Activated CD4-positive, CD25-positive, alpha-beta regulatory T cell treated with anti-CD3 and anti-CD28 coated beads, Interleukin-2, amount 50 U/mL, for 16 hours (primary cell): ENCODE measurements at regions not wholly inside any gene's neighbourhood (a gene's known extent, or its start where the extent isn't known, plus 50 kb on each side); places are given as distances from the start of the nearest gene placed in this dataset.

Experiments used
- DNase-seq: peaks from one replicate; pipeline ENCODE4 v3.0.0-alpha.2; 2020; ENCODE audit warnings: low read depth, low spot score

DNA sequence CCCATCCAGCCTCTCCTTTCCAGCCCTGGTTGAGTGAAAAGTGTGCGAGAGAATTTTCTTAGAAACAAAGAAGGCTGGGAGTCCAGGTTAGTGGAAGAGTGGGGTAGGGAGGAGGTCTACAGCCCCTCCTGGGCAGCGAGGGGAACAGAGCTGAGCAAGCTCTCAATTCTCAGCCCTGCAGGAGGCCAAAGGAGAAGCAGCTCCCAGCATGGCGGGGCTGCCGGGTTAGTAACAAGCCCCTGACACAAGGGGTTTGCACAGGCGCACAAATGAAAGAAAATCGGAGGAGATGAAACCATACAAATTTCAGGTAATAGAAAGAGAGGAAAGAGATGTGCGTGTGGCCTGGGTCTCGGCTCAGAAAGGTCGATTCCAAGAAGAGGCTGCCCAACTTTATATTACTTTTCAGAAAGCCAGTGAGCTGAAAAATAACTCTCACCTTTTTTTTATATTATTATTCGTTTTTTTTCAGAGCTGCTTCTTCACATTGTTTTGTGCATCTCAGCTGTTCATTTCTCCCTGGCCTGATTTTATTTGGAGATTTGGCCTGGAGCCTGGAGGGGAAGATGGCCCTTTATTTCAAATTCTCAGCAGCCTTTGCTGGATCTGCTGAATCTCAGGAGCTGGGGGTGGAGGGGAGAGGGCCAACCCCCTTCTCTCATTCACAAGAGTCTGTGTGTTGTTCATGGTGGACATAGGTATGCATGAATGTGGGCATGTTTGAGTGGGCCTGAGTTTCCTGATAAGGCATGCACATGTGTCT is 583.2 kb downstream of the BUD13 start:
- DNase-seq: no peak

- no peak for DNase-seq
These were observed 584.4 kb downstream of the BUD13 start for GRCh38 chr11:116188350-116188749.

- DNase-seq: no peak
These were observed 585.8 kb downstream of the BUD13 start for GRCh38 chr11:116187026-116187425.

DNA sequence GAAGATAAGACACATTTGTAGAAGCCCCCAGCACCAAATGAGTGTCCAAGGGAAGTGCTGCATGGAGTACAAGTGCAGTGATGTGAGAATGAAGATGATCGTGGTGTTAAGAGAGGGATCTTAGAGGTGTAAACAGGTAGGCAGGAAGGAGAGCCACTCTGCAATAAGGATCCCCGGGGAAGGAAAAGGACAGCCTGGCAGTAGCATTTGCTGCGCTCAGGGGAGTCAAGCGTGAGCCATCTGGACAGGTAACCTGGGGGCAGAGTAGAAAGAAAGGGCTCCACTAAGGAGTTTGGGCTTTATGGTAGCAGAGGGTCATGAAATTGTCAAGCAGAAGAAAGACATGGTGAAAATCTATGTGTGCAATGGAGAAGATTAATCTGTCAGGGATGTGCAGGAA is 587.2 kb downstream of the BUD13 start:
- DNase-seq: no peak

GRCh38 chr11:116184763-116185162 is 588.0 kb downstream of the BUD13 start:
- DNase-seq: no peak

DNA sequence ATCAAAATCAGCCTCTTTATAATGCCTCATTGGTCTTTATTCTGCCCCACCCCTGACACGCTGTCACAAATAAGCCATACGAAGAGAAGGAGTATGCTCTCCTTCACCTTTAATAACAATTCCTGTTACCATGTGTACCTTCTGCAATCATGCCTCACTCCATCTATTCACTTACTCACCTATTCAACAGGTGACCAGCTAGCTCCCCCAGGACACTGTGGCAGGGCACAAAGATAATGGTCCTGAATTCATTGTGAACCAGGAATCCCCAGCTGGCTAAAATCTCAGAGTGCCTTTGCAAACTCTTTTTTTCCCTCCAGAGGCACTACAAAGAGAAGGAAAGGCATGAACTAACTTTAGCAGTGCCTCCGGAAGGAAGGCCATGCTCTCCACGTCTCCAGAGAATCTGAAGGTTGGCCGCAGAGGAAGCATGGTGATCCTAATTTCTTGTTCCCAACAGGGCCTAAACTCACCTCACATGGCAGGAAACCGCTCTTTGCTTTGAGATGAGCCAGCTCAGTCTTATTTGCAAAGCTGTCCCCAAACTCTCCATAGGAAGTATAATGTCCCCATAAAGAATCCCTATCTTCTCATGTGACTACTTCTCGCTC is 590.3 kb downstream of the BUD13 start:
- DNase-seq: no peak

GRCh38 chr11:116180806-116181600 is 591.8 kb downstream of the BUD13 start:
- DNase-seq: no peak

DNA sequence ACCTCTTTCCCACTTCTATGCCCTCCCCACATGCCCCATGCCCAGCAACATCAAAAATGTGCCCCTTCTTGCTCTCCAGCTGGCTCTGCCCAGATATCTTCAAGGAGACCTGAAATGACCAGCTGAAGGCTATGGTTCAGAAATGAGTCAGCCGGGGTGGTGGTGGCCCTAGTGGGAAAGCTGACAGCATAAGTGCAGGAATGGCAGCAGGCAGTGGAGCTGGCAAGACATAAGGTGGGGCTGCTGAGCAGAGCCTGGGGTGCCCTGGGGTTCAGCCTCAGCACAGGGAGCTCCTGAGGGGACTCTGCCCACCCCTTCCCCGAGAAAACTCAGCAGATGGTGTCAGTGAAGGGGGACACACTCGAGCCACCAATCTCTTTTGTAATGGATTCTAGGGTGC is 593.4 kb downstream of the BUD13 start:
- no peak for DNase-seq

GRCh38 chr11:116177521-116178210 is 595.1 kb downstream of the BUD13 start:
- no peak for DNase-seq

DNA sequence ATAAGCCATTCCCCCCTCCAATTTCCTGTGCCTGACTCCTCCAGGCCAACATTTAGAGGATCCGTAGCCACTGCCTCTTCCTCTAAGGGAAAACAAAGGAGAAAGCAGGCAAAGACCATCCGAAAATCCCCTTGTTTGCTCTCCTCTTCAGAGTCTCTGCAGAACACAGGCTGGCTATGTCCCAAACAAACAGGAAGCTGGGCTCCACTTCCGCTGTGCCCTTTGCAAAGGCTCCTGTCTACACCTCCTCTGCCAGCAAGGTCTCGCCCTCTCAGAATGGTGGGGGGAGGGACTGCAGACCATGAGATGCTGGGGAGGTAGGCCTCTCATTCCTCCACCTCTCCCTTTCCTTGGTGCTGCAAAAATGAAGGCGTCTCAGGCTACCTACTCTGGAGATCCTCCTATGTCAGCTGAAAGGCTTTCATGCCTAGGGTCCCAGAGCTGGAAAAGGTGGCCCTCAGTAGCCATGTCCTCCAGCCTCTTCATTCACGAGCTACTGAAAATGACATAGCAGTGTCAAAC is 596.2 kb downstream of the BUD13 start:
- DNase-seq: no peak

DNA sequence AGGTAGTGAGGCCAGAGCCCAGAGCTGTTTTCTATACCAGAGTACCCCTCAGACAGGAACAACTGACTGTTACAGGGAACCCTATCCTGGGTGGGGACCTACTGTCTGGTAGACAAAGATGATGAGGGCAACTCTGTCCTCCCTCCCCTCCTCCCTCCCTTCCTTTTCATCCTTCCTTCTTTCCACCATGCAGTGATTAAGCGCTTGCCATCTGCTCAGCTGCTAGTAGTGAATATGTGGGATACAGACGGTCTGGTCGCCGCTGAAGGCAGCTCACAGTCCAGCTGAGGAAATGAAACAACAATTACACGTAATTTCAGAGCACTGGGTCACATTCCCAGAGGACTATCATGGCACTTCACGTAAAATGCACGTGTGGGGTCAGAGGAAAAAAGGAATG is 597.1 kb downstream of the BUD13 start:
- no peak for DNase-seq

- no peak for DNase-seq
These were observed 598.6 kb downstream of the BUD13 start for GRCh38 chr11:116173941-116174911.

DNA sequence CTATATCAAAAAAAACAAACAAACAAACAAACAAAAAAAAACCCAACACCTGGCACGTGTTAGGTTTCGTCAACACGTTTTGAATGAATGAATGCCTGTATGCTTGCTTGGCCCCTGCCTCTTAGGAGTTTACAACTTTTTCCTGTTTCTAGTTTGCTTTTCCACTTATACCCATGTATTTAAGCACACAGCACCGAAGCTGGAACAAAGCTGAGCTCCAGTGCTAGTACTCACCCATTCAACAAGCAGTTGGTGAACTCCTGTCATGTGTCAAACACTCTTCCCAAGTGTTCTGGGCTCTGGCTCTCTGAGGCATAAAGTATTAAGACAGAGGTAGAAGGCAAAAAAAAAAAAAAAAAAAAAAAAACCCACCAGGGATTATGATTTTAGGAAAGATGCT is 599.3 kb downstream of the BUD13 start:
- DNase-seq: no peak

GRCh38 chr11:116172851-116173250 is 599.9 kb downstream of the BUD13 start:
- no peak for DNase-seq

DNA sequence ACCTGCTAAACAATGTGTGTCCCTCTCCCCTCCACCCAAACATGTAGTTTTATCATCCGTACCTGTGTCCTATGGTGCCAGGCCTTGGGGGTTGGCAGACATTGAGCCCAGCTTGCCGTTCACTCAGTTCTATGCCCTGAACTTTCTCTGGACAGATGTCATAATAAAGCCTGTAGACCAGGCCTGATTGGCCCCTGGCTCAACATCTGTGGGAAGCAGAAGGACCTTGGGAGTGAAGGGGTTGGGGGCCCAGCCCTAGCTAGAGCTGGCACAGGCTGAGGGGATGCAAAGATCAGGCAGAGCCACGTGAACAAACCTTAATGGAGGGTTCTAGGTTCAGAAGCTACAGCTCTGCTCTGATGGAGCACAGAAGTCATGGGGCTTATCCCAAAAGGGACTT is 600.6 kb downstream of the BUD13 start:
- no peak for DNase-seq

DNA sequence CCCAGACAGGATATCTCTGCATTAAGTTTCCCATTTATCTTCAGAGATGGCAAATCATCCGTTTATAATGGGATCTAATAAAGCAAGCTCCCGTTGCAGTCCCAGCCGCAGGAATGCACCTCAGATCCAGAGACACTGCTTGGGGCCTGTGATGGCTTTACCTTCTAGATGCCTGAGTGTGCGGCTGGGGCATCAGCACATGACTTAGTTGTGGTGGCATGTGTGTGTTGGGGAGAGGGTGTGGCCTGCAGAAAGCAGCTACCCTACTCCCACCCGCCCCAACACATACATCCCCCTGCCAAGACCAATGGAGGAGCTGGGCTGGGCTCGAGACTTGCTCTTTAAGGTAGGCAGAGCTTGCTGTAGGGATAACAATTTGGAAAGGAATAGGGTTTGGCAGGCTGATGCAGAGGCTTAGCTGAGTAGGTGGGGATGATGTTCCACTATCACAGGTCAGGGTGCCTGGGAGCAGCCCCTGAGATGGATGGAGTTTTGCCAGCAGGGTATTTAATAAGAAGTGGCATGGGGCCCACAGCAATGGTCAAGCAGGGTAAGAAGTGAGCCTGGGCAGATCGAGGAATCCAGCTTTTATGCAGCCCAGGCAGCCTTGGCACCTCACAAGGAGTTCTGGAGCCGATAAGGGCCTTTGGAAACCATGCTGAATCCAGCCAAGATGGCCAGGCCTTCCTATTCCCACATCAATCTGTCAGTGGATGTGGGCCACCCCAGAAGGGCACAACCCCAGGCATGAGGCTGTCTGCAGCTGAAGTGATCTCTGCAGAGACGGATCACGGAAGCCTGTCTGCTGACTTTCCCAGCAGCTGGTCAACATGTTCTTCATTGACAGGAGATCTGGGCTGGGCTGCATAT is 601.3 kb downstream of the BUD13 start:
- no peak for DNase-seq

DNA sequence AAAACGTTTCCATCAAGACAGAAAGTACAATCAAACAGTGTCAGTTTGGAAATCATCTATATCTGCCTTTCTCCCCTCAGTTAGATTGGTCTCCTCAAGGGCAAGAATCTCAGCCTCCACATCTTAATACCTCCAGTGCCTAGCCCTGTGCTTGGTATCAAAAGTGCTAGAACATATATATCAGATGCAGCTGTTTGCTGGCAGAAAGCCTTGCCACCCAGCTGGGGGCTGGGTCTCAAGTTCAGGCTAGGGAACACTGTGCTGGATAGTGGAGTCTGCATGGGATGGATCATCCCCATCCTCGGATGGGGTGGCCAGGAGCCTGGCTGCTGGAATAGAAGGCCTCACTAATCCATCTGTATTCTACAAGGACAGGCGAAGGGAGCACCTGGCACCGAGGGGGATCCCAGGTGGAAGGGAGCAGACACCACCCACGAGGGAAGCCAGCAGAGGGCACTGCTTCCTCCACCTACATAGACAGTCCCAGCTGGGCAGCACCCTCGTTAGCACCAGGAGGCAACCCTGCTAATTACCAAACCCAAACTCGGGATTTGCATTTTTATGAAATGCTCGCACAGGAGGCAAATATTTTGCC is 602.2 kb downstream of the BUD13 start:
- DNase-seq: no peak

DNA sequence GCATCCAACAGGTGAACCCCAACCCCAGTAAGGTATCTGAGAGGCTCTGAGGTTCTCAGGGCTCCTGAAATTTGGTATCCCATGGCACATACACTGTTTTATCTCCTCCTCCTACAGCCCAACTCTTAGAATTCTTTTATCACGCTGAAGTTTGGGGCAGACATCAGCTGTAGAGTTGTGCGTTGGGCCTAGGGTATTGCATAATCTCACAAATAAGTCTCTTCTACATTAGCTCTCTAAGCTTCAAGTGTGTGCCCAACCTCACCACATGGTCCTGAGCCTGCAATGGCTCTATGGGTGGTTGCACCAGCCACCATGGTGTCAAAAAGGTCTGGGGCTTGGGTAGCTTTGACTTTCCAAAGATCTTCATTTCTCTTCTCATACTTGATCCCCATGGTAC is 603.0 kb downstream of the BUD13 start:
- no peak for DNase-seq

DNA sequence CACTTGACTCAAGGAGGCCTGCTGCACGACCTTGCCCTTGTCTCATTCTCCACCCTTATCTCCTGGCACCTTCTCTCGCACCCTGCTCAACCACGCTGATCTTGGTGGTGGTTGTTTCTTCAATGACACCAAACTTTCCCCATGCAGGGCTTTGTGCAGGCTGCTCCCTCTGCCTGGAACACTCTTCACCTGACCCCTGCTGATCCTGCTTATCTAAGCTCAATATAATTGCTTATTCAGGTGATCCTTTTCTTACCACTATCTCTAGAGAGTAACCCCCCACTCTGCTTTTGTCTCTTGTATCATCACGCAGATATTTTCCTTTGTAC is 604.4 kb downstream of the BUD13 start:
- DNase-seq: no peak
